ENCODE measurements at regions not wholly inside any gene's neighbourhood (a gene's known extent, or its start where the extent isn't known, plus 50 kb on each side); places are given as distances from the start of the nearest gene placed in this dataset.

DNA sequence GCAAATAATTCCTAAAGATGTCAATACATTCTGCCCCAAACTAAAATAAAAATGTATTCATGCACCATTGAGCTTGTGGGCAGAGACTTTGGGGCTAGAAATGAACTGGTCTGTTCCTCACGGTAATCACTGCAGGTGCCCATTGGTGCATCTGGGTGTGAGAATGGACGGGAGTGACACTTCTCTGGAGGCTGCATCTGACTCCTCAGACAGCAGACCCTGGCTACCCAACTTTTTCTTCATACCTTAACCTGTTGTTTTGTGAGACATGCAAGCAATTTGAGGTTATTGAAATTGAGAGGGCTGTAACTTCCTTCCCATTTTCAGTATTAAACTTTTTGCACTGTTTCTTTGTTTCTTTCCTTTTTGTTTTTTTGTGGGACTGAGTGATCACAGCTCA, 333.4 kb downstream of the ICE1 start:
- TF ChIP-seq, protein P1, sequence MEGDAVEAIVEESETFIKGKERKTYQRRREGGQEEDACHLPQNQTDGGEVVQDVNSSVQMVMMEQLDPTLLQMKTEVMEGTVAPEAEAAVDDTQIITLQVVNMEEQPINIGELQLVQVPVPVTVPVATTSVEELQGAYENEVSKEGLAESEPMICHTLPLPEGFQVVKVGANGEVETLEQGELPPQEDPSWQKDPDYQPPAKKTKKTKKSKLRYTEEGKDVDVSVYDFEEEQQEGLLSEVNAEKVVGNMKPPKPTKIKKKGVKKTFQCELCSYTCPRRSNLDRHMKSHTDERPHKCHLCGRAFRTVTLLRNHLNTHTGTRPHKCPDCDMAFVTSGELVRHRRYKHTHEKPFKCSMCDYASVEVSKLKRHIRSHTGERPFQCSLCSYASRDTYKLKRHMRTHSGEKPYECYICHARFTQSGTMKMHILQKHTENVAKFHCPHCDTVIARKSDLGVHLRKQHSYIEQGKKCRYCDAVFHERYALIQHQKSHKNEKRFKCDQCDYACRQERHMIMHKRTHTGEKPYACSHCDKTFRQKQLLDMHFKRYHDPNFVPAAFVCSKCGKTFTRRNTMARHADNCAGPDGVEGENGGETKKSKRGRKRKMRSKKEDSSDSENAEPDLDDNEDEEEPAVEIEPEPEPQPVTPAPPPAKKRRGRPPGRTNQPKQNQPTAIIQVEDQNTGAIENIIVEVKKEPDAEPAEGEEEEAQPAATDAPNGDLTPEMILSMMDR (IDR thresholded peaks at IDR 0.05; ENCODE audit: insufficient read depth, low read length, poor library complexity, severe bottlenecking): no peak
- no peaks in the 10 kb centered on the region for H3K36me3 ChIP-seq (ENCODE audit: control insufficient read depth, insufficient read depth, low read length)
- no peak overlapping the region; the same call in 1 of the 2 replicates for H3K4me3 ChIP-seq (replicated peaks; ENCODE audit: low read depth, low read length)
- no peaks in the 10 kb centered on the region for H3K27me3 ChIP-seq (replicated peaks; ENCODE audit: control insufficient read depth, insufficient read depth, low read length)
- DNase-seq (ENCODE audit: extremely low read depth, insufficient read length): peak; percentile 30

DNA sequence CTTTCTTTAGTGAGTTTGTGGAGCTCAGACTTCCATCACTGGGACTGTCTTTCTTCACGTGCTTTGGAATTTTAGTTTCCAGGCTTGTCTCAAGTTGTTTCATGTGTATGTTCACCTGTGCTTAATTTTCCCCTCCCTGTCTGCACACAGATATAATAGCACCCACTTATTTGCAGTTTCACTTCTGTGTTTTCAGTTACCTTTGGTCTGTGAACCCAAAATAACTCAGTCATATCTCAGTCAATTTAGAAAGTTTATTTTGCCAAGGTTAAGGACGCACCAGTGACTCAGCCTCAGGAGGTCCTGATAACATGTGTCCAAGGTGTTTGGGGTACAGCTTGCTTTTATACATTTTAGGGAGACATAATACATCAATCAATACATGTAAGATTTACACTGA, 330.4 kb downstream of the ICE1 start:
- Histone ChIP-seq H3K27me3 (replicated peaks; ENCODE audit: control insufficient read depth, insufficient read depth, low read length) (no peaks in the 10 kb centered on the region), H3K4me3 (replicated peaks; ENCODE audit: low read depth, low read length) (no peak overlapping the region; the same call in 1 of the 2 replicates), H3K36me3 (ENCODE audit: control insufficient read depth, insufficient read depth, low read length) (no peaks in the 10 kb centered on the region)
- TF ChIP-seq, protein P1 (IDR thresholded peaks at IDR 0.05; ENCODE audit: insufficient read depth, low read length, poor library complexity, severe bottlenecking): no peak
- peak; percentile 59 for DNase-seq (ENCODE audit: extremely low read depth, insufficient read length)

DNA sequence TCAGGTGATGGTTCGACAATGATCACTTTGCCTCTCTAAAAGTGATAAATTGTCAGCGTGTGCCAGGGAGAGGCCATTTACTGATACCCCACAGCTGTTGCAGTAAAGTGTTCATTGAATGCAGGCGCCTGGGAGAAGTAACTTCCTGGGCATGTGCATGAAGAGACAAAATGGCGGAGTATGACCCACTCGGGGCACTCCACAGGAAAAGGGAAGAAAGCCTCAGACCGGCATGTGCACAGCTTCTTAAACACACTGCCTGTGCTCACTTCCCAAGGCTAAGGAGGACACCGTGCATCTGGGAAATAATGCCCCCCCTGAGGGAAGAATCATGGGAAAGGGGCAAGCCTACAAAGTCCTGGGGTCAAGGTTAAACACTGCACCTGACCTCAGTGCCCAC, 329.5 kb downstream of the ICE1 start:
- H3K36me3 ChIP-seq (ENCODE audit: control insufficient read depth, insufficient read depth, low read length): no peaks in the 10 kb centered on the region
- H3K4me3 ChIP-seq (replicated peaks; ENCODE audit: low read depth, low read length): no peak overlapping the region; the same call in 1 of the 2 replicates
- TF ChIP-seq, protein P1 (IDR thresholded peaks at IDR 0.05; ENCODE audit: insufficient read depth, low read length, poor library complexity, severe bottlenecking): no peak
- no peak for DNase-seq (ENCODE audit: extremely low read depth, insufficient read length)
- no peaks in the 10 kb centered on the region for H3K27me3 ChIP-seq (replicated peaks; ENCODE audit: control insufficient read depth, insufficient read depth, low read length)

DNA sequence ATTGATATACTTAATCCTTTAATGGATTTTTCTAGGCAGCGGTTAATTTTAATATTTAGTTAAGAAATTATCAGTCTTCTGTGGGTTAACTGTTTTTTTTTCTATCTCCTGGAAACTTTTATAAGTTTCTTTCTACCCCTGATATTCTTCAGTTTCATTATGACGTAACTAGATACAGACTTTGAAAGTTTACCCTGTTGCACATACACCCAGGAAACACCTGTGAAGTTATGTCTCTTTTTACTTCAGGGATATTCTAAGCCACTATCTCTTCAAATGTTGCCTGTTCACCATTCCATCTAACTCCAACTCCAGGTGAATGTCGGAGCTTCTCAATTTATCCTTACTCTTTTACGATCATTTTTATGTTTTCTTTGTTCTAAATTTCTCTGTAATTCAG, 329.0 kb downstream of the ICE1 start:
- DNase-seq (ENCODE audit: extremely low read depth, insufficient read length): peak; percentile 43
- no peak overlapping the region; the same call in 1 of the 2 replicates for H3K4me3 ChIP-seq (replicated peaks; ENCODE audit: low read depth, low read length)
- H3K36me3 ChIP-seq (ENCODE audit: control insufficient read depth, insufficient read depth, low read length): no peaks in the 10 kb centered on the region
- TF ChIP-seq, protein P1 (IDR thresholded peaks at IDR 0.05; ENCODE audit: insufficient read depth, low read length, poor library complexity, severe bottlenecking): no peak
- no peaks in the 10 kb centered on the region for H3K27me3 ChIP-seq (replicated peaks; ENCODE audit: control insufficient read depth, insufficient read depth, low read length)

DNA sequence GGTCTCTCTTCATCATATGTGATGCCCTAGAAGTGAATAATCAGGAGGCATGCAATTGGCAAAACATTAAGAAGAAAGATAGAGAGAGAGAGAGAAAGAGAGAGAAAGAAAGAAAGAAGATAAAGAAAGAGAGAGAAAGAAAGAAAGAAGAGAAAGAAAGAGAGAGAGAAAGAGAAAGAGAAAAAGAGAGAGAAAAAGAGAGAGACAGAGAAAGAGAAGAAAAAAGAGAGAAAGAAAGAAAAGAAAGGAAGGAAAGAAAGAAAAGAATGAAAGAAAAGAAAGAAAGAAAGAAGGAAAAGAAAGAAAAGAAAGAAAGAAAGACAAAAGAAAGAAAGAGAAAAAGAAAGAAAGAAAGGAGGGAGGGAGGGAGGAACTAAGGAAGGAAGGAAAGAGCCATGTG, 318.9 kb downstream of the ICE1 start:
- Histone ChIP-seq H3K36me3 (ENCODE audit: control insufficient read depth, insufficient read depth, low read length) (no peaks in the 10 kb centered on the region), H3K4me3 (replicated peaks; ENCODE audit: low read depth, low read length) (no peak overlapping the region), H3K27me3 (replicated peaks; ENCODE audit: control insufficient read depth, insufficient read depth, low read length) (no peaks in the 10 kb centered on the region)
- TF ChIP-seq, protein P1 (IDR thresholded peaks at IDR 0.05; ENCODE audit: insufficient read depth, low read length, poor library complexity, severe bottlenecking): no peak
- DNase-seq (ENCODE audit: extremely low read depth, insufficient read length): no peak

DNA sequence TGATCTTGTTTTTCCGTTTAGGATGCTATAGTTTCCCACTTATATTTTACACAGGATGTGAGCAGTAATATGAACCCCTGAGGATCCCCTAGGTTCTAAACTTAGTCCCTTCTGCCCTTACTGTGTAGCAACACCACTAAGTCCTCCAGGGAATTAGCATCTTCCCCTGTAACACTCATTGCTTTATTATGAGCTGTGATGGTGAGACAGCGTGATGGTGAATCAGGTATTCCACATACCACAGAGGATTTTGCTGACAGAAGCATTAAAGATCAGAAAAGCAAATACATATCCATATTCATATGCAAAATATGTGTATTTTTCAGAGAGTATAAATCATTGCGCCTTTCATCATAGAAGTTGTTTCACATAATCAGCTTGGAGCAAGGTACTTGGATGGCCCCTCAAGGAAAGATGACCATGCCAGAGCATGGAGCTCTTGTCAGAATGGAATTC, 317.0 kb downstream of the ICE1 start:
- no peak overlapping the region for H3K4me3 ChIP-seq (replicated peaks; ENCODE audit: low read depth, low read length)
- no peaks in the 10 kb centered on the region for H3K36me3 ChIP-seq (ENCODE audit: control insufficient read depth, insufficient read depth, low read length)
- H3K27me3 ChIP-seq (replicated peaks; ENCODE audit: control insufficient read depth, insufficient read depth, low read length): no peaks in the 10 kb centered on the region
- DNase-seq (ENCODE audit: extremely low read depth, insufficient read length): no peak
- TF ChIP-seq, protein P1 (IDR thresholded peaks at IDR 0.05; ENCODE audit: insufficient read depth, low read length, poor library complexity, severe bottlenecking): no peak
